AG20443 (cell line): ENCODE measurements at regions not wholly inside any gene's neighbourhood (a gene's known extent, or its start where the extent isn't known, plus 50 kb on each side); places are given as distances from the start of the nearest gene placed in this dataset.

Experiments used
- DNase-seq: peaks from one replicate; pipeline ENCODE4 v3.0.0; 2012; ENCODE audit warnings: low spot score, mixed read lengths

- DNase-seq = no peak
Measured at GRCh38 chr14:71497645-71498086, 434.6 kb upstream of the RGS6 start.

GRCh38 chr14:71498212-71498611 lies 434.0 kb upstream of the RGS6 start:
- peak; percentile 50 for DNase-seq

- DNase-seq = no peak
Measured at GRCh38 chr14:71499018-71499417, 433.2 kb upstream of the RGS6 start.

- DNase-seq = no peak
Measured at GRCh38 chr14:71507681-71508080, 424.5 kb upstream of the RGS6 start.

- no peak for DNase-seq
Measured at GRCh38 chr14:71508901-71509300, 423.3 kb upstream of the RGS6 start.

- DNase-seq = no peak
Measured at GRCh38 chr14:71511152-71511551, 421.1 kb upstream of the RGS6 start.

- no peak for DNase-seq
Measured at GRCh38 chr14:71514941-71515919, 417.0 kb upstream of the RGS6 start.

- DNase-seq = no peak
Measured at GRCh38 chr14:71521238-71522135, 410.7 kb upstream of the RGS6 start.

- no peak for DNase-seq
Measured at GRCh38 chr14:71523630-71524319, 408.5 kb upstream of the RGS6 start.

- DNase-seq = no peak
Measured at GRCh38 chr14:71524320-71524982, 407.8 kb upstream of the RGS6 start.

- DNase-seq = no peak
Measured at GRCh38 chr14:71525663-71526221, 406.5 kb upstream of the RGS6 start.

GRCh38 chr14:71526388-71526787 lies 405.8 kb upstream of the RGS6 start:
- DNase-seq = no peak

- DNase-seq = no peak
Measured at GRCh38 chr14:71527838-71528237, 404.4 kb upstream of the RGS6 start.

GRCh38 chr14:71529848-71530247 lies 402.4 kb upstream of the RGS6 start:
- DNase-seq = peak; percentile 80

GRCh38 chr14:71532344-71532743 lies 399.9 kb upstream of the RGS6 start:
- DNase-seq = peak; percentile 63

- no peak for DNase-seq
Measured at GRCh38 chr14:71532790-71533189, 399.4 kb upstream of the RGS6 start.

GRCh38 chr14:71533390-71533789 lies 398.8 kb upstream of the RGS6 start:
- DNase-seq = no peak

GRCh38 chr14:71533800-71534199 lies 398.4 kb upstream of the RGS6 start:
- no peak for DNase-seq

GRCh38 chr14:71534506-71534905 lies 397.7 kb upstream of the RGS6 start:
- DNase-seq = no peak

GRCh38 chr14:71536015-71536740 lies 396.1 kb upstream of the RGS6 start:
- no peak for DNase-seq
